OCI-LY7 (cell line): ENCODE measurements at regions not wholly inside any gene's neighbourhood (a gene's known extent, or its start where the extent isn't known, plus 50 kb on each side); places are given as distances from the start of the nearest gene placed in this dataset.

Source experiments
- BruUV-seq: library from RNA; stranded (reverse); fragments of 400-500 nt; replicated peaks from 2 replicates; lab custom pipeline; 2021; lab: Mats Ljungman, UMichigan
- CTCF ChIA-PET: fragments of 300-600 bp; sonication (Branson Sonifier 250); formaldehyde crosslinking; loops from one replicate; lab custom pipeline; 2022; ENCODE audit warnings: antibody characterized with exemption; ENCODE audit not compliant: unreplicated experiment; lab: Charles Lee
- POLR2A ChIA-PET: fragments of 300-600 bp; sonication (Branson Sonifier 250); formaldehyde crosslinking; loops from one replicate; lab custom pipeline; 2022; ENCODE audit warnings: antibody characterized with exemption; lab: Charles Lee
- DNase-seq: peaks from one replicate; pipeline ENCODE4 v3.0.0-alpha.2; 2015; ENCODE audit warnings: low spot score
- H2AFZ ChIP-seq: fragments of 200-600 bp; sonication (generic), shearing (Covaris generic); 2 replicates; pipeline ENCODE4 v1.6.1; 2014; ENCODE audit warnings: mild to moderate bottlenecking, antibody characterized with exemption, low read length, moderate library complexity
- H3K27ac ChIP-seq: fragments of 200-600 bp; sonication (generic); 2 replicates; pipeline ENCODE4 v1.5.1; 2014; ENCODE audit warnings: mixed run types, low read depth, mild to moderate bottlenecking, moderate library complexity, low read length, inconsistent platforms; ENCODE audit not compliant: poor library complexity, severe bottlenecking
- H3K36me3 ChIP-seq: fragments of 200-600 bp; sonication (generic); 2 replicates; pipeline ENCODE4 v1.6.1; 2014; ENCODE audit warnings: mild to moderate bottlenecking, antibody characterized with exemption, low read length, moderate library complexity, mixed read lengths; ENCODE audit not compliant: insufficient read depth
- H3K4me1 ChIP-seq: fragments of 200-600 bp; sonication (generic); 2 replicates; pipeline ENCODE4 v1.5.1; 2014; ENCODE audit warnings: mild to moderate bottlenecking, low read length; ENCODE audit not compliant: insufficient read depth, poor library complexity, severe bottlenecking
- H3K4me2 ChIP-seq: fragments of 200-600 bp; sonication (generic); 2 replicates; pipeline ENCODE4 v1.6.1; 2014; ENCODE audit warnings: mild to moderate bottlenecking, low read length
- H3K4me3 ChIP-seq: fragments of 200-600 bp; sonication (generic); 2 replicates; pipeline ENCODE4 v1.5.1; 2014; ENCODE audit warnings: mild to moderate bottlenecking, low read depth, low read length; ENCODE audit not compliant: poor library complexity, severe bottlenecking
- H3K79me2 ChIP-seq: fragments of 200-600 bp; sonication (generic); 2 replicates; pipeline ENCODE4 v1.6.1; 2016; ENCODE audit warnings: low read depth, mild to moderate bottlenecking, low read length, moderate library complexity, mixed read lengths; ENCODE audit not compliant: insufficient read depth
- H3K9me2 ChIP-seq: fragments of 200-600 bp; sonication (generic); 2 replicates; pipeline ENCODE4 v1.6.1; 2016; ENCODE audit warnings: mild to moderate bottlenecking, low read length, mixed read lengths; ENCODE audit not compliant: insufficient read depth
- H3K9me3 ChIP-seq: fragments of 200-600 bp; sonication (generic); 2 replicates; pipeline ENCODE4 v1.6.1; 2014; ENCODE audit warnings: mild to moderate bottlenecking, mixed run types, low read length, mixed read lengths
- H4K20me1 ChIP-seq: fragments of 200-600 bp; sonication (generic); 2 replicates; pipeline ENCODE4 v1.6.1; 2014; ENCODE audit warnings: mild to moderate bottlenecking, antibody characterized with exemption, low read length, moderate library complexity, mixed read lengths; ENCODE audit not compliant: insufficient read depth
- EZH2phosphoT487 ChIP-seq: fragments of 200-600 bp; sonication (generic); IDR thresholded peaks from 2 replicates; pipeline ENCODE4 v1.6.1; 2018; ENCODE audit warnings: low read depth, borderline replicate concordance, mild to moderate bottlenecking, mixed run types, antibody characterized with exemption, low read length, moderate library complexity, mixed read lengths
- intact Hi-C: fragments of 100-400 bp; cut with micrococcal nuclease; formaldehyde crosslinking; loops from one replicate; pipeline ENCODE4 v1.10.0; 2022; ENCODE audit not compliant: unreplicated experiment
- TF ChIP-seq, protein P1 (sequence below): fragments of 200-600 bp; sonication (generic); conservative IDR thresholded peaks from 2 replicates; pipeline ENCODE4 v1.5.1; 2014; ENCODE audit warnings: mild to moderate bottlenecking, antibody characterized with exemption, low read length, moderate library complexity, mixed read lengths

DNA sequence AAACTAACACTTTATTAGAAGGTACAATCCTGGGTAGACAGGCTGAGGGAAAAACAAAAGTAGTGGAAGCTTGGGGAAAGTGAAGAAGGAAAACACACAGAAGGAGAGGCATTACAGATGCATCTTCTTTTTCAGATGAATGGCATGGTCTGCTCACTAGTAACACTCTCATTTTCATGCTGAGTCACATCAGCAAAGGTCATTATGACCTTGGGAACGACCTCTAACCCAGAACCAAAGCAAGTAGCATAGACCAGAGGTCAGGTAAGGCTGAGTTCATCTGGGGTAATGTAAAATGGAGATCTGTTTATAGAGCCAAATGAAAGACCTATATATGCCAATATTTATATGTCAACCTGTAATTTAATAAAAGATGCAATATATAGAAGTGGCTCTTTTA, 294.4 kb upstream of the LRRTM4 start:
- Histone ChIP-seq H3K36me3 (no peaks in the 10 kb centered on the region), H3K9me2 (no peaks in the 10 kb centered on the region), H3K4me1 (no peaks in the 10 kb centered on the region), H3K9me3 (no peaks in the 10 kb centered on the region), H3K79me2 (no peaks in the 10 kb centered on the region), H3K4me3 (no peak overlapping the region), H3K4me2 (no peak overlapping the region), H3K27ac (no peak overlapping the region), H4K20me1 (no peaks in the 10 kb centered on the region), H2AFZ (no peak overlapping the region)
- POLR2A ChIA-PET = no interaction called here
- intact Hi-C loops = no loop called here
- CTCF ChIA-PET = no interaction called here
- BruUV-seq = no TSS peak
- no peak for DNase-seq
- TF ChIP-seq, protein P1, sequence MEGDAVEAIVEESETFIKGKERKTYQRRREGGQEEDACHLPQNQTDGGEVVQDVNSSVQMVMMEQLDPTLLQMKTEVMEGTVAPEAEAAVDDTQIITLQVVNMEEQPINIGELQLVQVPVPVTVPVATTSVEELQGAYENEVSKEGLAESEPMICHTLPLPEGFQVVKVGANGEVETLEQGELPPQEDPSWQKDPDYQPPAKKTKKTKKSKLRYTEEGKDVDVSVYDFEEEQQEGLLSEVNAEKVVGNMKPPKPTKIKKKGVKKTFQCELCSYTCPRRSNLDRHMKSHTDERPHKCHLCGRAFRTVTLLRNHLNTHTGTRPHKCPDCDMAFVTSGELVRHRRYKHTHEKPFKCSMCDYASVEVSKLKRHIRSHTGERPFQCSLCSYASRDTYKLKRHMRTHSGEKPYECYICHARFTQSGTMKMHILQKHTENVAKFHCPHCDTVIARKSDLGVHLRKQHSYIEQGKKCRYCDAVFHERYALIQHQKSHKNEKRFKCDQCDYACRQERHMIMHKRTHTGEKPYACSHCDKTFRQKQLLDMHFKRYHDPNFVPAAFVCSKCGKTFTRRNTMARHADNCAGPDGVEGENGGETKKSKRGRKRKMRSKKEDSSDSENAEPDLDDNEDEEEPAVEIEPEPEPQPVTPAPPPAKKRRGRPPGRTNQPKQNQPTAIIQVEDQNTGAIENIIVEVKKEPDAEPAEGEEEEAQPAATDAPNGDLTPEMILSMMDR = no peak
- TF ChIP-seq EZH2phosphoT487 = no peak

DNA sequence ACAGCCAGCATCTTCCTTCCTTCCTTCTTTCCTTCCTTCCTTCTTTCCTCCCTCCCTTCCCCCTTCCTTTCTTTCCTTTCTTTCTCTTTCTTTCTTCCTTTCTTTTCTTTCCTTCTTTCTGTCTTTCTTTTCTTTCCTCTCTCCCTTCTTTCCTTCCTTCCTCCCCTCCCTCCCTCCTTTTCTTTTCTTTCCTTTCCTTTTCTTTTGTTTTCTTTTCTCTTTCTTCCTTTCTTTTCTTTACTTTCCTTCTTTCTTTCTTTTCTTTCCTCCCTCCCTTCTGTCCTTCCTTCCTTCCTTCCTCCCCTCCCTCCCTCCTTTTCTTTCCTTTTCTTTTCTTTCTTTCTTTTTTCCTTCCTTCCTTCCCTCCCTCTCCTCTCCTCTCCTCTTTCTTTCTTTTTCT, 296.0 kb upstream of the LRRTM4 start:
- no peaks in the 10 kb centered on the region for H4K20me1 ChIP-seq
- H2AFZ ChIP-seq = no peak overlapping the region
- H3K4me2 ChIP-seq = no peak overlapping the region
- intact Hi-C loops = no loop called here
- H3K4me1 ChIP-seq = no peaks in the 10 kb centered on the region
- POLR2A ChIA-PET = no interaction called here
- TF ChIP-seq, protein P1 = no peak
- TF ChIP-seq EZH2phosphoT487 = no peak
- no TSS peak for BruUV-seq
- H3K79me2 ChIP-seq = no peaks in the 10 kb centered on the region
- no peak overlapping the region for H3K4me3 ChIP-seq
- CTCF ChIA-PET = no interaction called here
- no peak overlapping the region for H3K27ac ChIP-seq
- no peaks in the 10 kb centered on the region for H3K9me2 ChIP-seq
- no peaks in the 10 kb centered on the region; the same call in 1 of the 2 replicates for H3K9me3 ChIP-seq
- DNase-seq = no peak
- H3K36me3 ChIP-seq = no peaks in the 10 kb centered on the region

DNA sequence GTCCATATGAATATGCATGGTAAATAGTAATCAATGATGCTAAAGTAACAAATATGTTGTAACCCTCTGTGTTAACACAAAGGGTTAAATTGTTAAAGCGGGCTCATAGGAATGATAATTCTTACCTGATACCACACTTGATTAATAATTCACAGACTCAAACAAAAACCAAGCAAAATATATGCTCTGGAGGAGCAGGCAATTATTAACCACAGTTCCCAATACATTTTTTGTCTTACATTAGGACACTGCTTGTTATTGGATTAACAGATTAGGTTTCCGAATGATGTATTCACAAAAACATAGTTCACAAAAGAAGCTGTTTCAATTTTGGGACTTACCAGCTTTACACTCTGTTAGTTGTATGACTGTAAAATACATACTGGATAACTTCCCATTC, 300.9 kb upstream of the LRRTM4 start:
- ChIA-PET POLR2A (no interaction called here), CTCF (no interaction called here)
- H3K4me2 ChIP-seq = no peak overlapping the region
- TF ChIP-seq, protein P1 = no peak
- no peak for TF ChIP-seq EZH2phosphoT487
- no TSS peak for BruUV-seq
- intact Hi-C loops = no loop called here
- H3K9me2 ChIP-seq = no peaks in the 10 kb centered on the region
- no peak overlapping the region for H2AFZ ChIP-seq
- H3K4me3 ChIP-seq = no peak overlapping the region
- no peak overlapping the region for H3K27ac ChIP-seq
- no peaks in the 10 kb centered on the region; the same call in 1 of the 2 replicates for H3K9me3 ChIP-seq
- no peak for DNase-seq
- no peaks in the 10 kb centered on the region for H3K36me3 ChIP-seq
- H3K79me2 ChIP-seq = no peaks in the 10 kb centered on the region
- no peaks in the 10 kb centered on the region for H4K20me1 ChIP-seq
- no peaks in the 10 kb centered on the region for H3K4me1 ChIP-seq
